ENCODE measurements at regions not wholly inside any gene's neighbourhood (a gene's known extent, or its start where the extent isn't known, plus 50 kb on each side); places are given as distances from the start of the nearest gene placed in this dataset.

DNA sequence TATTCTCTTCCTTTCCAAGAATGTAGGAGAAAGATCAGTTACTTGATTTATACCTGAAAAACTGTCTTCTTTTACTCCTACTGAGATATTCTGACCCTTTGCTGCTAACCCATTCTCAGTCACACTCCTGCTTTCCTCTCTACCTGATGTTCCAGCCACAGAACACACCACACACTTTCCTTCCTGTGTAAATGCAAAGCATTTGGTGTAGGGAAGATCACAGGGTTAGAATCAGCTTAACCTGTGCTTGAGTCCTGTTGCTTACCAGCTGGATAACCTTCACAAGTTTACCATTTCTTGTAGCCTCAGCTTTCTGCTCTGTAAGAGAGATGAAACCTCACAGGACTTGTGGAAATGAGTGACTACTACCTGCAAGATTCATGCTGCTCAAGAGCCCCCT is 489.8 kb upstream of the GOLIM4 start:
- DNase-seq (ENCODE audit: low read depth) = no peak

DNA sequence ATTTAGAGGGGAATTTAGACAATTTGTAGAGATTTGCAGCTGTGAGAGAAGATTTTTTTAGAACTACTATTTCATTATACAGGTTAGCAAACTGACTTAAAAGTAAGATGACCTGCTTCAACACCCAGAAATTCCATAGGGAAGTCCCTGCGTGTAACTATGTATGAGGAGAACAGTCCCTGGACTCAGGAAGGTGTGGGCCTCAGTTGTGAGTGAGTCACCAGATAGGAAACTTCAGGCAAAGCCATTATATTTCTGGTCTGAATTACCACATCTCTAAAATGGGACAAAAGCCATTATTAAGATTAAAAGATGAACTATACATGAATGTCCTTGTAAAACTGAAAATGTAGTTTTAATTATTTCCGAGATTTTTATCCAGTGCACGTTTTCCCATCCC is 488.3 kb upstream of the GOLIM4 start:
- no peak for DNase-seq (ENCODE audit: low read depth)

- DNase-seq (ENCODE audit: low read depth) = no peak
Measured at GRCh38 chr3:168582503-168582902, 486.8 kb upstream of the GOLIM4 start.

DNA sequence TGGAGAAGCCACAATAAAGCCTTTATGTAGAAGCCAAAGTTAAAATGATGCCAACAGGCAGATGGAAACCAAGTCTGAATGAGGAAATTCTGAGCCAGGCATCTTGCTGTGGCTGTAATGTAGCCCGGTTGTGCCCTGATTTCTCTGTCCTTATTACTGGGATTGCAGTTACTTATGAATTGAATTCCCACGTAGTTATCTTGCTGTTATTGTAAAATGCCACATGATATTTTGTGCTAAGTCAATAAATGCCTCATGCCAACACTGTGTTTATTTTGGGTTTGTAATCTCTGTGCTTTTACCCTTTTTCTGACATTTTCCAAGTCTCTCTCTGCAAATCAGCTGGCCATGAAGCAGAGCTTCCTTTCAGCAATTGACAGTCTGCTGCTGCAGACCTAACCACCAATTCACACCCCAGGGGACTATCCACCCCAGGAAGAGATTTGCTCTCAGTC is 486.1 kb upstream of the GOLIM4 start:
- no peak for DNase-seq (ENCODE audit: low read depth)

- DNase-seq (ENCODE audit: low read depth) = no peak
Measured at GRCh38 chr3:168579010-168579409, 483.3 kb upstream of the GOLIM4 start.

DNA sequence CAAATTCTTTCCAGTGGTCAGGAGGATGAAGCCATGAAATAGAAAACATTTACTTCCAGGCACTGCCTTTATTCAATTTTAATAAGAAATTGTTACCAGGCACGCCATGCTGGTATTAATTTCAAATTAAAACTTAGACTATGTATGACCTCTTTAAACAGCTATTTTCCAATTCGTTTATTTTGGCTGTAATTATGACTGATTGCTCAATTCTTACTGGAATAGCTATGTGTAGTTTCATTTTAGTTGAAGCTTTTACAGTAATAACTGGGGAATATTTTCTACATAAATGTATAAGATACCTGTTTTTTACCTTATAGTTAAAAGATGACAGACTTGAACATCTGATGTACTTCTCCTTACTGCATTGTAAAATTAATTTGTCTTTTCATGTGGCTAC is 480.0 kb upstream of the GOLIM4 start:
- no peak for DNase-seq (ENCODE audit: low read depth)

DNA sequence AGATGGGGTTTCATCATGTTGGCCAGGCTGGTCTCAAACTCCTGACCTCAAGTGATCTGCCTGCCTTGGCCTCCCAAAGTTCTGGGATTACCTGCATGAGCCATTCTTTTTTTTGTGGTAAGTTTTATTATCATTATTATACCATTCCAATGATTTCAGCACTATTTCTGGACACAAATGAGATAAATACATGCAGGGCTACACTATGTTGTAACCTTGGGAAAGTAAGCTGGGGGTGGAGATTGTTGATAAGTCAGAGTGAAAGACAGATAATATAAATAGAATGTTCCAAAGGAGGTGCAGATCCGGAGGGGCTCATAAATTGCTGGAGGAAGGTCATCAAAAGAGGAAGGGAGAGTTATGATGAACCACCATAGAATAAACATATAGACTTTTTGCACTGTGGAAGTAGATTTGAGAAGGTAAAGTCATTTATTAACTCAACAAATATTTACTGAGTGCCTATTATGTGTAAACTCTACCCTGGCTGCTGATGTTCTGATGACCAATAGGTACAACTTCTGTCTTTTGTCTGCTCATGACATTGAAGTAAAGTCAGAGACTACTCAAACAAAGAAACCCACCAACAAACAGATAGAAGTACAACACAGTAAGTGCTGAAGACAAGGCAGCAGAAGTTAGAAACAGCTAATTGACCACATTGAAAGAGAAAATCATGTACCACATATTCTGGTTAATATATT is 478.9 kb upstream of the GOLIM4 start:
- DNase-seq (ENCODE audit: low read depth) = no peak

- DNase-seq (ENCODE audit: low read depth) = no peak
Measured at GRCh38 chr3:168570404-168571155, 474.9 kb upstream of the GOLIM4 start.

DNA sequence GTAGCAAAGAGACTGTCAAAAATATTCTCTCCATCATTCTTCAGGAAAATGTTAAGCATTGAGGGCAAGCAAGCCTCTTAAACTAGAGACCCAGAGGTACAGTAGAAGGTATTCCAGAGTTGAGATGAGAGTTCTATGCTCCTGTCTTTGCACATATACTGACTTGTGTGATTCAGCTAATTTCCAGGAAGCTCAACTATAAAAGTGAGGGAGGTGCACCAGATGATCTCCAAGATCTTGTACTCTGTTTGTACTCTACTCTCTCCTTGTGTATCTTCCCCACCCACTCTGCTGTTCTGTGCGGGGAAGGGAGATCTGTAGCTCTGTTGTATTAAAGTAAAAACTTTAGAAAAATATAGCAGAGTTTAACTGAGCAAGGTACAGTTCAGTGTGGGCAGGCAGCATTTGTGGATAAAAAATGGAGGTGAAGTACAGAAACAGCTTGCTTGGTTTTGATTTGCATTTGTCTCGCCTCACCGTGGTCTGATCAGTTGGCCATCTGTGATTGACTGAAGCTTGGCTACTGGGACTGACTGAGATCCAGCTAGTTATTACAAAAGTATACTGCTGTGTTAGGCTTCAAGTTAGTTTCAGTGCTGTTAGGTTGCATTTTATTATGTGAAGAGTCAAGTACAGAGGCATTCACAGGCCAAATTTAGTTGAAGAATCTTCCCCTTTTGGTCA is 463.1 kb upstream of the GOLIM4 start:
- no peak for DNase-seq (ENCODE audit: low read depth)

- no peak for DNase-seq (ENCODE audit: low read depth)
Measured at GRCh38 chr3:168552251-168552650, 456.5 kb upstream of the GOLIM4 start.

DNA sequence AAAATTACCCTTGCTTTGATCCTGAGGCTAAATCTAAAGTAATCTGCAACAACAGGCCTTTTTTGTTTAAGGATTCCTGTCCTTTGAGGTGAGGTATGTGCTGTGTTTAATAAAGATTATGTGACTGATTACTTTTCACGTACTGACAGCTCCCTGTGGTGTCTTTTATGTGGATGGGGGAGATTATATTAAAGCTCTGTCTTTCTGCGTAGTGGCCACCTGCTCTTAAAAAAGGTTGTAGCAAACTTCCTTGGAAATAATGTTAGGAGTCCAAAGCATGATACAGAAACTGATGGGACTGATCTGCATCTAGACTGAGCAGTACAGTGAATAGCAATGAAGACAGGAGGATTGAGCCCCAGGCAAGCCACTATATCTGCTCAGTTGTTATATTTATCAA is 453.0 kb upstream of the GOLIM4 start:
- DNase-seq (ENCODE audit: low read depth) = no peak

GRCh38 chr3:168546707-168547106 is 451.0 kb upstream of the GOLIM4 start:
- DNase-seq (ENCODE audit: low read depth) = no peak

GRCh38 chr3:168545591-168545990 is 449.9 kb upstream of the GOLIM4 start:
- no peak for DNase-seq (ENCODE audit: low read depth)

- no peak for DNase-seq (ENCODE audit: low read depth)
Measured at GRCh38 chr3:168544097-168544957, 448.6 kb upstream of the GOLIM4 start.

GRCh38 chr3:168540726-168541125 is 445.0 kb upstream of the GOLIM4 start:
- no peak for DNase-seq (ENCODE audit: low read depth)

GRCh38 chr3:168539909-168540308 is 444.2 kb upstream of the GOLIM4 start:
- DNase-seq (ENCODE audit: low read depth) = no peak

GRCh38 chr3:168534761-168535160 is 439.0 kb upstream of the GOLIM4 start:
- DNase-seq (ENCODE audit: low read depth) = no peak

DNA sequence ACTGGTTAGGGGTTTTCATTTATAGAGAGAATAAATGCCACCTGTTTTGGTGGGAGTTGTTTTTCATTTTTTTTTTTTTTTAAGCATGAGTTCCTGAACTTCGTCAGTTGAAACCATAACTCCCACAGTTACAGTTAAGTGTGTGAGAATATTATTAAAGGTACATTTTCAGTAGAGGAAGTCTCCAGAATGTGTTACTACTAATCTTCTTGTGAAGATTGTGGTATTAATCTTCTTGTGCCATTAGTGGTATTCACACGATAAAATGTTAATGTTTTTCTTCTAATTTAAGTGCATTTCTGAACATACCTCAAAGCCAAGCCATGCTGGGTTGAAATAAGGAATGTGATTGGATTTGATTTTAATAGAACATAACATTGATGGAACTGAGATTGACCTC is 437.9 kb upstream of the GOLIM4 start:
- DNase-seq (ENCODE audit: low read depth) = no peak

GRCh38 chr3:168532135-168532534 is 436.4 kb upstream of the GOLIM4 start:
- DNase-seq (ENCODE audit: low read depth) = no peak

DNA sequence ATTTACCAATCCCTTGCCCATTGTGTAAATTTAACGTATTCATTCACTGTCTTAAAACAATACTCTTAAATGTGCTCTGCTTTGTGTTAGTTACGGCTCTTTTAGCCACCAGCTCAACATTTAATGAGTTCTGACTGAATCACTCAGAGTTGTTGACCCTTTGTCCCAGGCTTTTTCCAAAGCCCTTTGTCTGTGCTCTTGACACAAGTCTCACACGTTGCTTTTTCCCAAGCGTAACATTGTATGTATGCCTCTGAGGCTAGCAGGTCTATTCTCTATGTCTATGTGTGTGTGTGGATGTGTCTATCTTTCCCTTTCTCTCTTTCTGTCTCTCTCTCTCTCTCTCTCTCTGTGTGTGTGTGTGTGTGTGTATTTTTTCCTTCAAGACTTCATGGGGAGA is 435.4 kb upstream of the GOLIM4 start:
- no peak for DNase-seq (ENCODE audit: low read depth)

- no peak for DNase-seq (ENCODE audit: low read depth)
Measured at GRCh38 chr3:168524129-168524528, 428.4 kb upstream of the GOLIM4 start.
